ENCODE measurements at regions not wholly inside any gene's neighbourhood (a gene's known extent, or its start where the extent isn't known, plus 50 kb on each side); places are given as distances from the start of the nearest gene placed in this dataset.

DNA sequence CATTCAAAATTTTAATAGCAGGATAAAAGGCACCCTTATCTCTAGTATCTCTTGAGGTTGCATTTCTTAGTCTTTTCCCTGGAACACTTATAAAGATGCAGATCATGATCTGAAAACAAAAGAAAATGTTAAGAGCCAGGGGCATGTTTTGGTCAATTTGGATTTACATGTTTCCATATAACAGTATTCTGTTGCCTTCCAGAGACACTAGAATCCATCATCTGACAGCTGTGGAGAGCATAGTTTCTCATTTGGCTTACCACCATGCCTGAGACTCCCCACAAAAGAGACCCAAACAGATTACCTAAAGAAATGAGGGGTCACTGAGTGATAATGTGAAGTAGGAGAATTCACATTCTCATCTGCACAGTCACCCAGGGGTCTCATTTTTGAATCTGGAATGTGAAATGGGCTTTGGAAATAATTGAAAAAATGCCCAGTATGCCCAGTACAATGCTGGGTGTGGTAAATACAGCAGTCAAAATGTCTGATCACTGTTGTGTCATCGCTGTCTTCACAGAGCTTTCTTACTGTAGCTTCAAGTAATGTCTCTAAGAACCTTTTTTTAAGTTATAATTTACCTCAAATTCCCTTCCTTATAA is 79.9 kb upstream of the ZBTB20 start:
- TF ChIP-seq, protein P1, sequence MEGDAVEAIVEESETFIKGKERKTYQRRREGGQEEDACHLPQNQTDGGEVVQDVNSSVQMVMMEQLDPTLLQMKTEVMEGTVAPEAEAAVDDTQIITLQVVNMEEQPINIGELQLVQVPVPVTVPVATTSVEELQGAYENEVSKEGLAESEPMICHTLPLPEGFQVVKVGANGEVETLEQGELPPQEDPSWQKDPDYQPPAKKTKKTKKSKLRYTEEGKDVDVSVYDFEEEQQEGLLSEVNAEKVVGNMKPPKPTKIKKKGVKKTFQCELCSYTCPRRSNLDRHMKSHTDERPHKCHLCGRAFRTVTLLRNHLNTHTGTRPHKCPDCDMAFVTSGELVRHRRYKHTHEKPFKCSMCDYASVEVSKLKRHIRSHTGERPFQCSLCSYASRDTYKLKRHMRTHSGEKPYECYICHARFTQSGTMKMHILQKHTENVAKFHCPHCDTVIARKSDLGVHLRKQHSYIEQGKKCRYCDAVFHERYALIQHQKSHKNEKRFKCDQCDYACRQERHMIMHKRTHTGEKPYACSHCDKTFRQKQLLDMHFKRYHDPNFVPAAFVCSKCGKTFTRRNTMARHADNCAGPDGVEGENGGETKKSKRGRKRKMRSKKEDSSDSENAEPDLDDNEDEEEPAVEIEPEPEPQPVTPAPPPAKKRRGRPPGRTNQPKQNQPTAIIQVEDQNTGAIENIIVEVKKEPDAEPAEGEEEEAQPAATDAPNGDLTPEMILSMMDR (IDR thresholded peaks at IDR 0.05) = no peak
- TF ChIP-seq EP300 (IDR thresholded peaks at IDR 0.05) = no peak

Measured in stomach (tissue), 4 donors.